Activated CD8-positive, alpha-beta T cell treated with anti-CD3 and anti-CD28 coated beads for 36 hours (primary cell): ENCODE measurements at regions not wholly inside any gene's neighbourhood (a gene's known extent, or its start where the extent isn't known, plus 50 kb on each side); places are given as distances from the start of the nearest gene placed in this dataset.

ENCODE experiments used
- ATAC-seq: fragments of 200-7000 bp; cut with Tn5 transposase; one replicate; pipeline ENCODE4 v1.10.0; 2021; ENCODE audit warnings: mild to moderate bottlenecking, moderate library complexity
- CTCF ChIA-PET: fragments of 350-600 bp; sonication (Branson Sonifier 250); formaldehyde crosslinking; loops from one replicate; lab custom pipeline; 2021; ENCODE audit warnings: antibody characterized with exemption; lab: Charles Lee
- POLR2A ChIA-PET: fragments of 350-600 bp; sonication (Branson Sonifier 250); formaldehyde crosslinking; loops from one replicate; lab custom pipeline; 2021; ENCODE audit warnings: antibody characterized with exemption; lab: Charles Lee
- DNase-seq: peaks from one replicate; pipeline ENCODE4 v3.0.0-alpha.2; 2020
- H3K27ac Mint-ChIP-seq: one replicate; pipeline ENCODE4 v1.8.0; 2021; ENCODE audit warnings: mild to moderate bottlenecking, mixed read lengths
- H3K27me3 Mint-ChIP-seq: one replicate; pipeline ENCODE4 v1.8.0; 2021; ENCODE audit warnings: mixed read lengths
- H3K36me3 Mint-ChIP-seq: one replicate; pipeline ENCODE4 v1.8.0; 2021; ENCODE audit warnings: low read depth, mixed read lengths
- H3K4me1 Mint-ChIP-seq: one replicate; pipeline ENCODE4 v1.8.0; 2021; ENCODE audit warnings: low read depth, mixed read lengths
- H3K4me3 Mint-ChIP-seq: one replicate; pipeline ENCODE4 v1.8.0; 2021; ENCODE audit warnings: mild to moderate bottlenecking, moderate library complexity, mixed read lengths
- H3K9me3 Mint-ChIP-seq: one replicate; pipeline ENCODE4 v1.8.0; 2021; ENCODE audit warnings: mixed read lengths
- intact Hi-C: fragments of 100-400 bp; cut with micrococcal nuclease; formaldehyde crosslinking; loops from one replicate; pipeline ENCODE4 v1.10.0; 2022
- TF ChIP-seq, protein P1 (sequence below): fragments of 200-600 bp; IDR thresholded peaks from one replicate; pipeline ENCODE4 v1.8.0; 2022; ENCODE audit warnings: antibody characterized with exemption, mild to moderate bottlenecking

DNA sequence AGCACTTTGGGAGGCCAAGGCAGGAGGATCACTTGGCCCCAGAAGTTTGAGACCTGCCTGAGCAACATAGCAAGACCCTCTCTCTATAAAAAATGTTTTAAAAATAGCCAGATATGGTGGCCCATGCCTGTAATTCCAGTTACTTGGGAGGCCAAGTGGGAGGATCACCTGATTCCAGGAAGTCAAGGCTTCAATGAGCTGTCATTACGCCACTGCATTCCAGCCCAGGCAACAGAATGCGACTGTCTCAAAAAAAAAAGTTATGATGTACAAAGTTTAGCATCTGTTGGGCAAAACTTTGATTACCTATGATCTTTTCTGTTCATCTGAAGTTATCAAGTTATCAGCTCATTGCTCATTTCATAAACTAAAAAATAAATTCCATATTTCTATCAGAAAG is 504.1 kb upstream of the PKDCC start:
- DNase-seq = no peak
- CTCF ChIA-PET = interaction anchor here (1.3 kb wide), 1 partner anchor 24 kb away, joined by 3 read pairs; no protein-coding TSS in a partner anchor

DNA sequence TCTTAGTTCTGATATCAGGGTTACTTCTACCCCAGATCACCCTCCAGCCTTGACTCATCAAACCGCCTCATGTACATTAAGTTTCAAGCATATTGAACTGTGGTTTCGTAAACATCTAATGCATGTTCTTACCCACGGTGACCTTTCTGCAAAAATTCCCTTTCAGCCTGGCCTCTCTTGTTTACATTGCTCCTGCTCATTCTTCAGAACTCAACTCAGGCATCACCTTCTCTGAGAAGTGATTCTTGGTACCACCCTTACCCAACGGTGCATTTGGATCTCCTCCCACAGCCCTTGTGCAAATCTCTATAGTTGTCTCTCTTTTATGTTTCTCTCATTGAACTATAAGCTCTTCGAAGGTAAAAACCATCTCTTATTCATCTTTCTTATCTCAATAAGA is 503.1 kb upstream of the PKDCC start:
- ChIA-PET POLR2A (no interaction called here), CTCF (no interaction called here)
- TF ChIP-seq, protein P1, sequence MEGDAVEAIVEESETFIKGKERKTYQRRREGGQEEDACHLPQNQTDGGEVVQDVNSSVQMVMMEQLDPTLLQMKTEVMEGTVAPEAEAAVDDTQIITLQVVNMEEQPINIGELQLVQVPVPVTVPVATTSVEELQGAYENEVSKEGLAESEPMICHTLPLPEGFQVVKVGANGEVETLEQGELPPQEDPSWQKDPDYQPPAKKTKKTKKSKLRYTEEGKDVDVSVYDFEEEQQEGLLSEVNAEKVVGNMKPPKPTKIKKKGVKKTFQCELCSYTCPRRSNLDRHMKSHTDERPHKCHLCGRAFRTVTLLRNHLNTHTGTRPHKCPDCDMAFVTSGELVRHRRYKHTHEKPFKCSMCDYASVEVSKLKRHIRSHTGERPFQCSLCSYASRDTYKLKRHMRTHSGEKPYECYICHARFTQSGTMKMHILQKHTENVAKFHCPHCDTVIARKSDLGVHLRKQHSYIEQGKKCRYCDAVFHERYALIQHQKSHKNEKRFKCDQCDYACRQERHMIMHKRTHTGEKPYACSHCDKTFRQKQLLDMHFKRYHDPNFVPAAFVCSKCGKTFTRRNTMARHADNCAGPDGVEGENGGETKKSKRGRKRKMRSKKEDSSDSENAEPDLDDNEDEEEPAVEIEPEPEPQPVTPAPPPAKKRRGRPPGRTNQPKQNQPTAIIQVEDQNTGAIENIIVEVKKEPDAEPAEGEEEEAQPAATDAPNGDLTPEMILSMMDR = no peak
- Mint-ChIP-seq H3K4me3 (no peak overlapping the region), H3K4me1 (no peaks in the 10 kb centered on the region), H3K36me3 (no peaks in the 10 kb centered on the region), H3K27me3 (no peaks in the 10 kb centered on the region), H3K27ac (no peak overlapping the region), H3K9me3 (no peaks in the 10 kb centered on the region)
- DNase-seq = no peak
- ATAC-seq = no peak
- intact Hi-C loops = no loop called here

More for the DNA sequence above, 504.1 kb upstream of the PKDCC start:
- H3K27ac Mint-ChIP-seq = no peak overlapping the region
- no peaks in the 10 kb centered on the region for H3K4me1 Mint-ChIP-seq
- POLR2A ChIA-PET = no interaction called here
- intact Hi-C loops = no loop called here
- H3K36me3 Mint-ChIP-seq = no peaks in the 10 kb centered on the region
- H3K4me3 Mint-ChIP-seq = no peak overlapping the region
- no peaks in the 10 kb centered on the region for H3K27me3 Mint-ChIP-seq
- ATAC-seq = no peak
- TF ChIP-seq, protein P1 = no peak
- no peaks in the 10 kb centered on the region for H3K9me3 Mint-ChIP-seq

DNA sequence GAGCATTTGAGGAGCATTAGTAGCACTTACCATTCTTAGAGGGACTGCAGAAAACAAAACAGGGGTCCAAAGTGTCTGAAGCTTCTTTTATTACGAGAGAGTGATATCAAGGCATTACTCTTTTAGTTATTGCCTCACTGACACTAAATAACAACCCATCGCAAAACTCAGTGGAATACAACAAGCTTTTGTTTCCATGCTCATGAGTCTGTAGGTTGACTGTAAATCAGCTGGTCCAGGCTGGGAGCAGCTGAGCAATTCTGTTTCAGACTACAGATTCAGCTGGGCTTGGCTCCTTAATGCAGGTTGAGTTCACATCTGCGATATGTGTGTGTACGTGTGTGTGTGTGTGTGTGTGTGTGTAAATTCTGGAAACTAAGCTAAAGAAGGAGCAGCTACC is 501.8 kb upstream of the PKDCC start:
- Mint-ChIP-seq H3K27me3 (no peaks in the 10 kb centered on the region), H3K9me3 (no peaks in the 10 kb centered on the region), H3K36me3 (no peaks in the 10 kb centered on the region), H3K27ac (no peak overlapping the region), H3K4me1 (no peaks in the 10 kb centered on the region), H3K4me3 (no peak overlapping the region)
- TF ChIP-seq, protein P1 = no peak
- DNase-seq (no peak), ATAC-seq (no peak)
- ChIA-PET POLR2A (no interaction called here), CTCF (no interaction called here)
- intact Hi-C loops = no loop called here

DNA sequence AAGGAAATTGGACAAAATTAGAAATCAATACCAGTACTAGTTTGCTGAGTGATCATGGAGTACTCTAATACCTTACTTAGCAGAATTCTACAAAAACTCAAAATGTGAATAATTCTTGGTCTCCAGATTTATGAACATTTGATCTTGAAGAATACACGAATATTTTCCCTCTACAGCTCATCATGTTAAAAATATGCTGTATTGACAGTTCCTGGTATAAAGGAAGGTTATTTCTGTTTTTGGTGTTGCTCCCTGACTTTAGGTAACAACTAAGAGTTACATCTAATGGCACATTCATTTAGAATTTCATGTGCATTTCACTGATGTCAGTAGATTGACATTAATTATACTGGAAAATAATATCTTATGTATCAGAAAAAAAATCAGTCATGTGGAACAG is 479.2 kb upstream of the PKDCC start:
- DNase-seq = no peak
- no peaks in the 10 kb centered on the region for H3K36me3 Mint-ChIP-seq
- ChIA-PET CTCF (no interaction called here), POLR2A (no interaction called here)
- no peak overlapping the region for H3K27ac Mint-ChIP-seq
- no peaks in the 10 kb centered on the region for H3K27me3 Mint-ChIP-seq
- no peaks in the 10 kb centered on the region for H3K4me1 Mint-ChIP-seq
- no peaks in the 10 kb centered on the region for H3K9me3 Mint-ChIP-seq
- no peak overlapping the region for H3K4me3 Mint-ChIP-seq
- no peak for ATAC-seq
- TF ChIP-seq, protein P1 = no peak
- intact Hi-C loops = no loop called here

DNA sequence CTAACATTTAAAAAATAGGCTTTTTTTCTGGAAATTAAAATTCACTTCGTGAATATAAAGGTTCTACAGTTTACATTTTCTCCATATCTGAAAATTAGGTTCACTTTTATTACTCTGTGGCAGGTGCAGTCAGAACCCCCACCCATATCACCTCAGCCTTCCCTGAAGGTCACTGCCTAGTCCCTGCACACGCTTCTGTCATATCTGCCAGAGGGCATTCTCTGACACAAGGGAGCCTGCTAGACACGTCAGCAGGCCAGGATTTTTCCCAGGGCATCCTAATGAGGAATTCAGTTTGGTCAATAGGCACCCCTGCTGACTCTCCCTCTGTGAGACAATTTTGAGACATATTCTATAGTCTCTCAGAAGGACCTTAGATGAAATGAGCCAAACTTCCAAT is 475.7 kb upstream of the PKDCC start:
- no peak overlapping the region for H3K27ac Mint-ChIP-seq
- TF ChIP-seq, protein P1 = no peak
- ATAC-seq (no peak), DNase-seq (no peak)
- CTCF ChIA-PET = no interaction called here
- no peaks in the 10 kb centered on the region for H3K36me3 Mint-ChIP-seq
- POLR2A ChIA-PET = no interaction called here
- intact Hi-C loops = no loop called here
- H3K4me3 Mint-ChIP-seq = no peak overlapping the region
- no peaks in the 10 kb centered on the region for H3K27me3 Mint-ChIP-seq
- H3K9me3 Mint-ChIP-seq = no peaks in the 10 kb centered on the region
- H3K4me1 Mint-ChIP-seq = no peaks in the 10 kb centered on the region
